ENCODE measurements at regions not wholly inside any gene's neighbourhood (a gene's known extent, or its start where the extent isn't known, plus 50 kb on each side); places are given as distances from the start of the nearest gene placed in this dataset.
"Not testable (repeated sequence)": the region's sequence is repeated elsewhere in the genome, so short reads cannot be mapped to it uniquely, and the experiment has no call there.

GRCh38 chr5:42089705-42090104 is 164.6 kb downstream of the FBXO4 start:
- DNase-seq (ENCODE audit: low read depth), result no peak

DNA sequence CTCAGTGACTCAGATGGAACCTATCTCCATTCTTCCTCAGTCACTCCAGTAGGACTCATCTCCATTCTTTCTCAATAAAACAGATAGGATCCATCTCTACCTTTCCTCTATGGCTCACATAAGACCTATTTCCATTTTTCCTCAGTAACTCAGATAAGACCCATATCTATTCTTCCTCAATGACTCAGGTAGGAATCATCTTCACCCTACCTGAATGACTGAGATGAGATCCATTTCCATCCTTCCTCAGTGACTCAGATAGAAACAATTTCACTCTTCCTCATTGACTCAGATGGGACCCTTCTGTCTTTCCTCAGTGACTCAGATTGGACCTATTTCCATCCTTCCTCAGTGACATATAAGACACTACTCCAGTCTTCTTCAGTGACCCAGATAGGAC is 165.1 kb downstream of the FBXO4 start:
- no peak for DNase-seq (ENCODE audit: low read depth)

DNA sequence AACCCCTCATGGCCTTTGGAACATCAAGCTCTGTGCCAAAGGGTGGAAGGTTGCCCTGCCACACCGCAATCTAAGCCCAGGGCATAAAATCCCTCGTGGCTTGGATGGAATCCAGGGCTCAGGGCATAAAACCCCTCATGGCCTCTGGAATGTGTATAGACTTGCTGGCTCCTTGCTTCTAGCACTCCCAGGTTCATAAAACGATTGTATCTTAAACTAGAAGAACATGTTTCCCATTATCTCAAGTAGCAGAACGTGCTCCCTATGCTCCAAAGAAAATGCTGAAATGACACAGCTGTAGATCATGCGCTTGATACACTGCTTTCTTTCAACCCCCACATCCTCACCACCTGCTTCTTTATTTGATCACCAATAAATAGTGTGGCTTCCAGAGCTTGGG is 174.8 kb downstream of the FBXO4 start:
- not testable (repeated sequence) for DNase-seq (ENCODE audit: low read depth)

GRCh38 chr5:42108468-42108867 is 183.4 kb downstream of the FBXO4 start:
- no peak for DNase-seq (ENCODE audit: low read depth)

DNA sequence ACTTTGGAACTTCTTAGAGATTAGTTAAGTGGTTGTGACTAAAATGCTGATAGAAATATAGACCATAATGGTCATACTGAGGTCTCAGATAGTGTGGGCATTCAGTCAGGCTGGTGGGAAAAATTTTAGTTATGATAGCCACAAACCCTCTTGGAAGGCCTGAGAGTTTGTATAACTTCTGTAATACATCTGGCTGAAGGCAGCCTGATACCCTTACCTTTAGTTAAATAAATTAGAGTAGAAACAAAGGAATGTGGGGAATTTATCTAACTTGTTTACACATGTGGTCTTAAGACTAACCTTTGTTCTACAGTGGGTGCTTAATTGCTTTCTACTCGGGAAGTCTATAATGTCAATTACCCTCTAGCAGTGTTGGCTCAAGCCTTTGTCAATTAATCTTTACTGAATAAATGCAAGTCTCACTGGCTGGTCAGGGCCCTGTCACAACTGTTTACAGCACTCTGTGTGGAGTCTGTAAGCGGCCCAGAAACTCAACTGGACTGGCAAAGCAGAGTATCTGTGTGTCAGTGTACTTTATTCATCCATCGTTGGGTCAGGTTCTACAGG is 184.0 kb downstream of the FBXO4 start:
- no peak for DNase-seq (ENCODE audit: low read depth)

- DNase-seq (ENCODE audit: low read depth), result not testable (repeated sequence)
Measured at GRCh38 chr5:42115721-42116120, 190.6 kb downstream of the FBXO4 start.

GRCh38 chr5:42120070-42120469 is 195.0 kb downstream of the FBXO4 start:
- DNase-seq (ENCODE audit: low read depth), result no peak

DNA sequence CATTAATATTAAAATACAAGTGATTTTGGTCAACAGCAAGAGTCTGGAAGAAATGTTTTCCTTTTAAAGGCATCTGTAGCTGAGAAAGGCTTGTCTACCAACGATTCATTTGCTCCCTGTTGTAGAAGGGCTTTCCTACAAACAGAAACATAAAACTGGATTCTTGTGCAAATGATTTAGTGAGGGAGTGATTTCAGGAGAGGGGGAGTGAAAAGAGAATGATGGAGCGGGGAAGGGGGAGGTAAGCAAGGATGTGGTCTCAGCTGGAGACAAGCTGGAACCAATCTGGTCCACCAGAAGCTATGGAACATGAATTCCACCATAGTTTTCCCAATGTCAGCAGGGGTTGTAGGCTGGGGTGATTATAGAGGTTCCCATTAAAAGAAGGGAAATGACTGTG is 196.3 kb downstream of the FBXO4 start:
- no peak for DNase-seq (ENCODE audit: low read depth)

DNA sequence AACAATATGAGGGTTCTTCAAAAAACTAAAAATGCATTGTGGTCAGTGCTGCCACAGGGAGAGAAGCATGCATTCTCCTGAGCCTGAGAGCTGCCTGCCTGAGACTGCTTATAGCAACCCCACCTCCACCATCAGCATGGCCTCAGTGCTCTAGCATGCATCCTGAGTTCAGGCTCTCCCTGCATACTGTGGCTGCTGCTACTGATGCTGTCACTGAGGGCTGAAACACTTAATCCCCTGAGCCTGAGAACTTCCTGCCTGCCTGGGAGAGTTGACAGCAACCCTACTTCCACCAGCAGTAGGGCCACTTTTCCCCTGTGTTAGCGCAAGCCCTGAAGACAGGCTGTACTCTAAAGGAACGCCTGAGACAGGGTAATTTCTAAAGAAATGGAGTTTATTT is 206.0 kb downstream of the FBXO4 start:
- no peak for DNase-seq (ENCODE audit: low read depth)

- no peak for DNase-seq (ENCODE audit: low read depth)
Measured at GRCh38 chr5:42143361-42143760, 218.3 kb downstream of the FBXO4 start.

DNA sequence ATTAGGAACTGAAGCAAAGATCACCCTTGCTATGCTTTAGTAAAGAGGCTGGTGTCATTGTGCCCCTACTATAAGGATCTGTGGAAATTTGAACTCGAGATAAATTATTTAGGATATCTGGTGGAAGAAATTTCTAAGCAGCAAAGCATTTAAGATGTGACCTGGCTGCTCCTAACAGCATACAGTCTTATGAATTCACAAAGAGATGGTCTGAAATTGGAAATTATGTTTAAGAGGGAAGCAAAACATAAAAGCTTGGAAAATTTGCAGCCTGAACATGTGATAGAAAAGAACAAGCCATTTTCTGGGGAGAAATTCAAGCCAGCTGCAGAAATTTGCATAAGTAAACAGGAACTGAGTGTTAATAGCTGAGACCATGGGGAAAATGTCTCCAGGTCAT is 223.7 kb downstream of the FBXO4 start:
- DNase-seq (ENCODE audit: low read depth), result no peak

GRCh38 chr5:42157215-42157614 is 232.1 kb downstream of the FBXO4 start:
- DNase-seq (ENCODE audit: low read depth), result no peak

DNA sequence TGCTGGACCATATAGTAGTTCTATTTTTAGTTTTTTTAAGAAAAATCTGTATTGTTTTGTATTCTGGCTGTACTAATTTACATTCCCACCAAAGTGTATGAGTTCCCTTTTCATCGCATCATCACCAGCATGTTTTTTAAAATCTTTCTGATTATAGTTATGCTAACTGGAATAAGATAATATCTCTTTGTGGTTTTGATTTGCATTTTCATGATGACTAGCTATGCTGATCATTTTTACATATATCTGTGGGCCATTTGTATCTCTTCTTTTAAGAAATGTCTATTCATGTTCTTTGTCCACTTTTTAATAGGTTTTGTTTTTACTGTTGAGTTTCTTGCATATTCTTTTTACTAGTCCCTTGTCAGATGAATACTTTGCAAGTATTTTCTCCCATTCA is 238.0 kb downstream of the FBXO4 start:
- DNase-seq (ENCODE audit: low read depth), result no peak

- no peak for DNase-seq (ENCODE audit: low read depth)
Measured at GRCh38 chr5:42168091-42168670, 243.1 kb downstream of the FBXO4 start.

DNA sequence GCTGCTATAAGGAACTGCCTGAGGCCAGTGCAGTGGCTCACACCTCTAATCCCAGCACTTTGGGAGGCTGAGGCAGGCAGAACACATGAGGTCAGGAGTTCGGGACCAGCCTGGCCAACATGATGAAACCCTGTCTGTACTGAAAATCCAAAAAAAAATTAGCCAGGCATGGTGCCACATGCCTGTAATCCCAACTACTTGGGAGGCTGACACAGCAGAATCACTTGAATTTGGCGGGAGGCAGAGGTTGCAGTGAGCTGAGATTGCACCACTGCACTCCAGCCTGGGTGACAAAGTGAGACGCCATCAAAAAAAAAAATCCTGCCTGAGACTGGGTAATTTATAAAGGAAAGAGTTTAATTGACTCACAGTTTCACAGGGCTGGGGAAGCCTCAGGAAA is 247.1 kb upstream of the GHR start:
- not testable (repeated sequence) for DNase-seq (ENCODE audit: low read depth)

- DNase-seq (ENCODE audit: low read depth), result not testable (repeated sequence)
Measured at GRCh38 chr5:42179843-42180242, 243.4 kb upstream of the GHR start.

GRCh38 chr5:42216904-42217303 is 206.3 kb upstream of the GHR start:
- no peak for DNase-seq (ENCODE audit: low read depth)

- DNase-seq (ENCODE audit: low read depth), result no peak
Measured at GRCh38 chr5:42217791-42218190, 205.4 kb upstream of the GHR start.

DNA sequence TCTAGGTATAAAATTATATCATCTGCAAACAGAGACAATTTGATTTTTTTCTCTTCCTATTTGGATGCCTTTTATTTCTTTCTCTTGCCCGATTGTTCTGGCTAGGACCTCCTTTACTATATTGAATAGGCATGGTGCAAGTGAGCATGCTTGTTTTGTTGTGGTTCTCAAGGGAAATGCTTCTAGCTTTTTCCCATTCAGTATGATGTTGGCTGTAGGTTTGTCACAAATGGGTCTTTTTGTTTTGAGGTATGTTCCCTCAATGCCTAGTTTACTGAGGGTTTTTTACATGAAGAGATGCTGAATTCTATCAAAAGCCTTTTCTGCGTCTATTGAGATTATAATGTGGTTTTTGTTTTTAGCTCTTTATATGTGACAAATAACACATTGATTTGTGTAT is 198.2 kb upstream of the GHR start:
- DNase-seq (ENCODE audit: low read depth), result no peak

GRCh38 chr5:42228279-42228678 is 195.0 kb upstream of the GHR start:
- DNase-seq (ENCODE audit: low read depth), result no peak

- no peak for DNase-seq (ENCODE audit: low read depth)
Measured at GRCh38 chr5:42230839-42231238, 192.4 kb upstream of the GHR start.

DNA sequence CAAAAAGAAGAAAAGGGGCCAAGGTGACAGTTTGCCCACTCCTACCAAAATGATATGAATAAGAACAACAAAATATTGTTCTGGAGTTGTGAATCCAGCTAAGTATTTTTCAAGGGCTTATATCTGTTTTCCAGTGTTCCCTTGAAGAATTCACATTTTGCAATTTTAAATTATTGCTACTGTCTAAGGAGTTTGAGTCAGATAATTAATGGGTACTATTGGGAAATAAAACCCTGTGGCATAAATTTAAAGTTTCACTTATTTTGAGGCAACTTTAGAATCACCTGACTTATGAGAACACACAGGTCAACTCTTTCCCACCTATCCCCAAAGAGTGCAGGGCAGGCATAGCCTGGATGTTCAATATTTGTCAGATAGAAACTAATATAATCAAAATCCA is 188.0 kb upstream of the GHR start:
- DNase-seq (ENCODE audit: low read depth), result no peak

GRCh38 chr5:42235837-42236236 is 187.4 kb upstream of the GHR start:
- DNase-seq (ENCODE audit: low read depth), result no peak

DNA sequence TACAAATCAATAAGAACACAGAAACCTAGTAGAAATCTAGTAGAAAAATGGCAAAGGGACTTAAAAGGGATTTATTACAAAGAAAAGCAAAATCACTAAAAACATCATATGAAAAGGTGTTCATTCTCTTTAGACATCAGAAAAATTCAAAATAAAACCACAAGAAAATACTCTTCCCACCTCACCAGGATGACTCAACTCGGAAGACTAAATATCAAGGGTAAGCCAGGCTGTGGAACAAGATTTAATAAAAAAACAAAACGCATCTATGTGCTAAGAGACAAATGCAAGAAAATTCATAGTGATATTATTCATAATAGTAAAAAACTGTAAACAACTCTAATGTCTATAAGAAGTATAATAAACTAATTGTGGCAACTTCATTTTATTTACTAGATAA is 181.6 kb upstream of the GHR start:
- no peak for DNase-seq (ENCODE audit: low read depth)

- DNase-seq (ENCODE audit: low read depth), result no peak
Measured at GRCh38 chr5:42242210-42242609, 181.0 kb upstream of the GHR start.
